ENCODE measurements at regions not wholly inside any gene's neighbourhood (a gene's known extent, or its start where the extent isn't known, plus 50 kb on each side); places are given as distances from the start of the nearest gene placed in this dataset.

DNA sequence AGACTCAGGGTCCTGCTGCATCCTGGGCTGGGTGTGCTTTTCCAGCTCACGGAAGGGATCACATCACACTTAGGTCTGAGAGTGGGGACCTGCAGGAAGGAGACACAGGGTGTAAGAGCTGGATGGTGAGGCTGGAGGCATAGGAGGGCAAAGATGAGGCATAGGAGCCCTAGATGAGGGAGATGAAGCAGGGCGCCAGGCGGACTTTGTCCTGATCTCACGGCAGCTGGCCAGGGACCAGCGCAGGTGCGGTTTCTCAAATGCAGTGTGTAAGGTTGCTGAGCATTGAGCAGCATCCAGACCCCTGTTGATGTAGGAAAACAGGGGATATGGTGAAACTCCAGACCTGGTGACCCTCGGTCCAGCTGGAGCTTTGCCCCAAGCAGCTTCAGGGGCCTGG is 156.5 kb downstream of the PSAT1 start:
- DNase-seq (ENCODE audit: low spot score) = no peak
- no peak overlapping the region for H3K27ac ChIP-seq (ENCODE audit: low read depth, low read length, poor library complexity, severe bottlenecking)
- no peaks in the 10 kb centered on the region for H3K36me3 ChIP-seq (ENCODE audit: insufficient read depth, low read length, poor library complexity, severe bottlenecking)
- H3K4me1 ChIP-seq (ENCODE audit: insufficient read depth, low read length, poor library complexity, severe bottlenecking) = no peaks in the 10 kb centered on the region
- no peaks in the 10 kb centered on the region for H3K9me3 ChIP-seq (ENCODE audit: low read depth, low read length, poor library complexity, severe bottlenecking)
- TF ChIP-seq, protein P1, sequence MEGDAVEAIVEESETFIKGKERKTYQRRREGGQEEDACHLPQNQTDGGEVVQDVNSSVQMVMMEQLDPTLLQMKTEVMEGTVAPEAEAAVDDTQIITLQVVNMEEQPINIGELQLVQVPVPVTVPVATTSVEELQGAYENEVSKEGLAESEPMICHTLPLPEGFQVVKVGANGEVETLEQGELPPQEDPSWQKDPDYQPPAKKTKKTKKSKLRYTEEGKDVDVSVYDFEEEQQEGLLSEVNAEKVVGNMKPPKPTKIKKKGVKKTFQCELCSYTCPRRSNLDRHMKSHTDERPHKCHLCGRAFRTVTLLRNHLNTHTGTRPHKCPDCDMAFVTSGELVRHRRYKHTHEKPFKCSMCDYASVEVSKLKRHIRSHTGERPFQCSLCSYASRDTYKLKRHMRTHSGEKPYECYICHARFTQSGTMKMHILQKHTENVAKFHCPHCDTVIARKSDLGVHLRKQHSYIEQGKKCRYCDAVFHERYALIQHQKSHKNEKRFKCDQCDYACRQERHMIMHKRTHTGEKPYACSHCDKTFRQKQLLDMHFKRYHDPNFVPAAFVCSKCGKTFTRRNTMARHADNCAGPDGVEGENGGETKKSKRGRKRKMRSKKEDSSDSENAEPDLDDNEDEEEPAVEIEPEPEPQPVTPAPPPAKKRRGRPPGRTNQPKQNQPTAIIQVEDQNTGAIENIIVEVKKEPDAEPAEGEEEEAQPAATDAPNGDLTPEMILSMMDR (conservative IDR thresholded peaks at IDR 0.05; ENCODE audit: low read depth, low read length) = no peak
- TF ChIP-seq EZH2 (IDR thresholded peaks at IDR 0.05; ENCODE audit: borderline replicate concordance, low read depth, low read length, poor library complexity, severe bottlenecking) = no peak
- CTCF ChIA-PET = no interaction called here
- H3K4me3 ChIP-seq (ENCODE audit: low read depth, low read length, poor library complexity, severe bottlenecking) = no peak overlapping the region
- BruUV-seq (replicated peaks) = no TSS peak
- intact Hi-C loops (cut with micrococcal nuclease; ENCODE audit: unreplicated experiment) = no loop called here
- H3K27me3 ChIP-seq (replicated peaks; ENCODE audit: insufficient read depth, low read depth, low read length, poor library complexity) = no peaks in the 10 kb centered on the region
- POLR2A ChIA-PET (ENCODE audit: low non-redundant PET) = no interaction called here

DNA sequence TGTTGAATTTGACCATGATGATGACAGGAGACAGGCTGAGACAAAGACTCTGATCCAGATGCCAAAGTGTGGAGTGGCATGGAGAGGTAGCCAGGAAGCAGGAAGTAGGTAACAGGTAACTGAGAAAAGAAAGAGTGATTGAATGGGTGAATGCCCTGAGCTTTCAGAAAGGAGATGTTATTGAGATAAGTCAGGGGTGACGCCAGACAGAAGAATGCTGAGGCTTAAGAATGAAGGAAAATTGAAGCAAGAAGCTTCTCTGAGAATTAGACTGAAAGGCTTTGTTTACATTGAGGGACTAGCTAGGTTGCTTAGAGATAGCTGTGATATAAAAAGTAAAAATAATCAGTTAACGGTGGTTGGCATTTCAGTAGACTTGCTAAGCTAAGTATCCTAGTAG is 165.7 kb downstream of the PSAT1 start:
- POLR2A ChIA-PET (ENCODE audit: low non-redundant PET) = no interaction called here
- Histone ChIP-seq H3K4me3 (ENCODE audit: low read depth, low read length, poor library complexity, severe bottlenecking) (no peak overlapping the region), H3K4me1 (ENCODE audit: insufficient read depth, low read length, poor library complexity, severe bottlenecking) (no peaks in the 10 kb centered on the region)

DNA sequence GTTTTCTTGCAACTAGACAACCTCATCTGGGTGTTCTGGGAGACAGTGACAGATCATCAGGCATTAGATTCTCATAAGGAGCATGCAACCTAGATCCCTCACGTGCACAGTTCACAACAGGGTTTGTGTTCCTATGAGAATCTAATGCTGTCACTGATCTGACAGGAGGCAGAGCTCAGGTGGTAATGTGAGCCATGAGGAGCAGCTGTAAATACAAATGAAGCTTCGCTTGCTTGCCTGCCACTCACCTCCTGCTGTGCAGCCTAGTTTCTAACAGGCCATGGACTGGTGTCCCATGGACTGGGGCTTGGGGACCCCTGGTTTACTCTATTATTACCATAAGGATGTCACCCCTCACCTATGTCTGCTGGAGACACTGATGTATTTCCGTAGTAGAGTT is 166.8 kb downstream of the PSAT1 start:
- no TSS peak for BruUV-seq (replicated peaks)
- H3K27me3 ChIP-seq (replicated peaks; ENCODE audit: insufficient read depth, low read depth, low read length, poor library complexity) = peaks cover 11% of the 10 kb centered on the region
- no peaks in the 10 kb centered on the region for H3K4me1 ChIP-seq (ENCODE audit: insufficient read depth, low read length, poor library complexity, severe bottlenecking)
- TF ChIP-seq EZH2 (IDR thresholded peaks at IDR 0.05; ENCODE audit: borderline replicate concordance, low read depth, low read length, poor library complexity, severe bottlenecking) = no peak
- TF ChIP-seq, protein P1 (conservative IDR thresholded peaks at IDR 0.05; ENCODE audit: low read depth, low read length) = no peak
- CTCF ChIA-PET = no interaction called here
- H3K36me3 ChIP-seq (ENCODE audit: insufficient read depth, low read length, poor library complexity, severe bottlenecking) = no peaks in the 10 kb centered on the region
- DNase-seq (ENCODE audit: low spot score) = no peak
- no peaks in the 10 kb centered on the region for H3K9me3 ChIP-seq (ENCODE audit: low read depth, low read length, poor library complexity, severe bottlenecking)
- H3K27ac ChIP-seq (ENCODE audit: low read depth, low read length, poor library complexity, severe bottlenecking) = no peak overlapping the region
- POLR2A ChIA-PET (ENCODE audit: low non-redundant PET) = no interaction called here
- no peak overlapping the region for H3K4me3 ChIP-seq (ENCODE audit: low read depth, low read length, poor library complexity, severe bottlenecking)
- intact Hi-C loops (cut with micrococcal nuclease; ENCODE audit: unreplicated experiment) = no loop called here

More for the DNA sequence above, 165.7 kb downstream of the PSAT1 start:
- no peak for DNase-seq (ENCODE audit: low spot score)
- no peak overlapping the region for H3K27ac ChIP-seq (ENCODE audit: low read depth, low read length, poor library complexity, severe bottlenecking)
- TF ChIP-seq EZH2 (IDR thresholded peaks at IDR 0.05; ENCODE audit: borderline replicate concordance, low read depth, low read length, poor library complexity, severe bottlenecking) = no peak
- TF ChIP-seq, protein P1 (conservative IDR thresholded peaks at IDR 0.05; ENCODE audit: low read depth, low read length) = no peak
- CTCF ChIA-PET = no interaction called here
- BruUV-seq (replicated peaks) = no TSS peak
- intact Hi-C loops (cut with micrococcal nuclease; ENCODE audit: unreplicated experiment) = no loop called here
- no peaks in the 10 kb centered on the region for H3K36me3 ChIP-seq (ENCODE audit: insufficient read depth, low read length, poor library complexity, severe bottlenecking)
- no peaks in the 10 kb centered on the region for H3K9me3 ChIP-seq (ENCODE audit: low read depth, low read length, poor library complexity, severe bottlenecking)
- H3K27me3 ChIP-seq (replicated peaks; ENCODE audit: insufficient read depth, low read depth, low read length, poor library complexity) = peaks cover 9% of the 10 kb centered on the region

All from A673 (cell line).